ENCODE measurements at regions not wholly inside any gene's neighbourhood (a gene's known extent, or its start where the extent isn't known, plus 50 kb on each side); places are given as distances from the start of the nearest gene placed in this dataset.

GRCh38 chr3:31137718-31138465 lies 243.4 kb upstream of the GADL1 start:
- no peak for DNase-seq (ENCODE audit: low read depth in 4 of 4, low spot score in 1 of 4)

- no peak for DNase-seq (ENCODE audit: low read depth in 4 of 4, low spot score in 1 of 4)
Observed at GRCh38 chr3:31140470-31140869, 246.0 kb upstream of the GADL1 start.

- no peak for DNase-seq (ENCODE audit: low read depth in 4 of 4, low spot score in 1 of 4)
Observed at GRCh38 chr3:31142139-31142538, 247.7 kb upstream of the GADL1 start.

GRCh38 chr3:31142543-31142942 lies 248.1 kb upstream of the GADL1 start:
- no peak for DNase-seq (ENCODE audit: low read depth in 4 of 4, low spot score in 1 of 4)

- DNase-seq (ENCODE audit: low read depth in 4 of 4, low spot score in 1 of 4) = no peak
Observed at GRCh38 chr3:31145062-31145461, 250.6 kb upstream of the GADL1 start.

GRCh38 chr3:31147550-31147949 lies 253.1 kb upstream of the GADL1 start:
- no peak for DNase-seq (ENCODE audit: low read depth in 4 of 4, low spot score in 1 of 4)

GRCh38 chr3:31157047-31157694 lies 262.7 kb upstream of the GADL1 start:
- DNase-seq (ENCODE audit: low read depth in 4 of 4, low spot score in 1 of 4) = no peak

GRCh38 chr3:31157893-31158620 lies 263.6 kb upstream of the GADL1 start:
- DNase-seq (ENCODE audit: low read depth in 4 of 4, low spot score in 1 of 4) = no peak

GRCh38 chr3:31159331-31160039 lies 265.0 kb upstream of the GADL1 start:
- DNase-seq (ENCODE audit: low read depth in 4 of 4, low spot score in 1 of 4) = no peak

GRCh38 chr3:31161889-31162288 lies 267.4 kb upstream of the GADL1 start:
- DNase-seq (ENCODE audit: low read depth in 4 of 4, low spot score in 1 of 4) = no peak

GRCh38 chr3:31164381-31164780 lies 269.9 kb upstream of the GADL1 start:
- DNase-seq (ENCODE audit: low read depth in 4 of 4, low spot score in 1 of 4) = no peak

- DNase-seq (ENCODE audit: low read depth in 4 of 4, low spot score in 1 of 4) = no peak
Observed at GRCh38 chr3:31165399-31165860, 271.0 kb upstream of the GADL1 start.

- no peak for DNase-seq (ENCODE audit: low read depth in 4 of 4, low spot score in 1 of 4)
Observed at GRCh38 chr3:31166249-31166885, 271.9 kb upstream of the GADL1 start.

- no peak for DNase-seq (ENCODE audit: low read depth in 4 of 4, low spot score in 1 of 4)
Observed at GRCh38 chr3:31167666-31168065, 273.2 kb upstream of the GADL1 start.

- no peak for DNase-seq (ENCODE audit: low read depth in 4 of 4, low spot score in 1 of 4)
Observed at GRCh38 chr3:31170932-31171670, 276.6 kb upstream of the GADL1 start.

- DNase-seq (ENCODE audit: low read depth in 4 of 4, low spot score in 1 of 4) = no peak
Observed at GRCh38 chr3:31172336-31172735, 277.9 kb upstream of the GADL1 start.

- DNase-seq (ENCODE audit: low read depth in 4 of 4, low spot score in 1 of 4) = no peak
Observed at GRCh38 chr3:31173118-31173718, 278.8 kb upstream of the GADL1 start.

- no peak for DNase-seq (ENCODE audit: low read depth in 4 of 4, low spot score in 1 of 4)
Observed at GRCh38 chr3:31174079-31174478, 279.6 kb upstream of the GADL1 start.

- no peak for DNase-seq (ENCODE audit: low read depth in 4 of 4, low spot score in 1 of 4)
Observed at GRCh38 chr3:31176045-31176444, 281.6 kb upstream of the GADL1 start.

- DNase-seq (ENCODE audit: low read depth in 4 of 4, low spot score in 1 of 4) = no peak
Observed at GRCh38 chr3:31178467-31178866, 284.0 kb upstream of the GADL1 start.

All from stimulated activated CD4-positive, alpha-beta T cell treated with anti-CD3 and anti-CD28 coated beads, Interleukin-1b, Interleukin-23, amount 100 ng/mL, for 24 hours (primary cell).